HCEC 1CT (cell line): ENCODE measurements at regions not wholly inside any gene's neighbourhood (a gene's known extent, or its start where the extent isn't known, plus 50 kb on each side); places are given as distances from the start of the nearest gene placed in this dataset.
A peak's percentile ranks its signal among the peaks of the same experiment; 100 is the strongest.

Experiments used
- DNase-seq: peaks from one replicate; pipeline ENCODE4 v3.0.0-alpha.2; 2017

DNA sequence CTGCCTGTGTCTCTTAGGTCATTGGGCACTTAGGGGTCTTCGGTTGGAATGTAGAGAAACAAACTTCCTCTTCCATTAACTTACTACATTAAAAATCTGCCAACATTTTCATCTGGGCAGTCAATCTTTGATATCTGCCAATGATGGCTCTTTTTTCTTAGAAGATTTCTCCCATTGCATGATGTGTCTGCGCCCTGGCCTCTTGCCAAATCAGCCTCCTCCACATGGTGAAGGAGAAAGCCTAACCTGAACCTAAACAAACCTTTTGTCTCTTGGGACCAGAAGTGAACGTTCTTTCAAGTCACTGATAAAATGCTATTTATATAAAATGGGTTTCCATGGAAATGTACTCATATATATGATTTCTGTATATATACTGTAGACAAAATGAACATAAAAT is 998.9 kb upstream of the GJE1 start:
- no peak for DNase-seq

DNA sequence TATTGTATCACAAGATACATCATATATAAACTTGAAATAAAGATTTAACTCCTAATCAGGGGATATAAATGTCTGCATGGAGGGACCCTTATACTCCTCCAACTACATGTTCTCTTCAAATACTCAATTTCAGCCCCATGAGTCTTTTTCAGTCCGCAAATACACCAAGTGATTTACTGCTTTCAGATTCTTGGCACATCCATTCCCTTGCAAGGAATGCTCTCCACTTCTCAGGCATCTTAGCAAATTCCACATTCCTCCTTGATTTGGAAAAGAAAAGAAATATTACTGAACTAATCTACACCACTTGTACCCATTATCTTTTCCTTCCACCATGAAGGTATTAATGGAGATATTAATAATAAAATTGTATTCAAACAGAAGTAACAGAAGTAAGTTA is 999.4 kb upstream of the GJE1 start:
- DNase-seq: no peak

DNA sequence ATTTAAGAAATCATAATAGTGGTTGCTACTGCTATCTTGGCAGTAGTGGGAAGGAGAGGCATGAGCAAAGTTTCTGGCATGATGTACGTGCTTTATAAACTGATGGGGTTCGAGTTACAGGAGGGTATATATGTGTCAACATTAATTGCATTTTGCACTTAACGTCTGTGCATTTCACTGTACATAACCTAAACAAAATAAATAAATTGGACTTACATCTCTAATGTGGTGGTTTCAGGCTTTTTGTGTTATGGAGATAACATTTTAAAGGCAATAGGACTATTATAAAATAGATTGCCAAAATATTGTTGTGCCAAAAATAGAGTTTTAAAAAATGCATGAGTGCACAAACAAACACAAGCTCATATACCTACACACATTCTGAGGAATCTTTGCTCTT is 1001.1 kb upstream of the GJE1 start:
- DNase-seq: no peak

DNA sequence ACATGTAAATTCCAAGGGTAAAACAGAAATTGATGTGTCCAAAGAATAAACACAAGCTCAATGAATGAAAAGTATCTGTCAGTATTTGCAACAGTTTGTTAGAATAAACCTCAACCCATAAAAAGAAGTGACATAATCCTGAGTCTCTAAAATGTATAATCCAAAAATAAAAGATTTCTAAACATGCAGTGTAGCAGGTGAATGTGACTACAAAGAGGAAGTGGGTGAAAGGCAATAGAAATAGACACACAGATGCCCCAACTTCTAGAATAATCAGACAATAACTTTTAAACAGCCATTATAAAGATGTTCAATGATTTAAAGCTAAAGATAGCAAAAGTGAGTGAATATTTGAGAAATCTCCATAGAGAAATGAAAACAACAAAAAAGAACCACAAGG is 1009.2 kb upstream of the GJE1 start:
- DNase-seq: no peak

DNA sequence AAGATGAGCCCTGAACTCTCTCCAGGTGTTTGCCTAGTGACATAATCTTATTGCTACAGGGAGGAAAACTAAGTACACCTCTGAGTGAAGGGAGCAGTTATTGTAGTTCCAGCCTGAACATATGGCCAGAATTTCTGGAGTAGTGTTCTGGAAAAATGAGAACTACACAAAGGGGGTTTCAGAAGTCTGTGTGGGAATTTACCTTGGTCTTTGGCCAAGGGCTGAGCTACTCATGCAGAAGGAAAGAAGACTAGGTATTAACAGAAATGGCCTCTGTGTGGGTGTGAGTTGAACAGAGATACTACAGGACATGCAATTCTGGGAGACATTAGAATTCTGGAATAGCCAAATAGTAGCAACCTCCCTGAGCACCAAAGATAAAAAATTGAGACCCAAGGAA is 1009.7 kb upstream of the GJE1 start:
- DNase-seq: no peak

DNA sequence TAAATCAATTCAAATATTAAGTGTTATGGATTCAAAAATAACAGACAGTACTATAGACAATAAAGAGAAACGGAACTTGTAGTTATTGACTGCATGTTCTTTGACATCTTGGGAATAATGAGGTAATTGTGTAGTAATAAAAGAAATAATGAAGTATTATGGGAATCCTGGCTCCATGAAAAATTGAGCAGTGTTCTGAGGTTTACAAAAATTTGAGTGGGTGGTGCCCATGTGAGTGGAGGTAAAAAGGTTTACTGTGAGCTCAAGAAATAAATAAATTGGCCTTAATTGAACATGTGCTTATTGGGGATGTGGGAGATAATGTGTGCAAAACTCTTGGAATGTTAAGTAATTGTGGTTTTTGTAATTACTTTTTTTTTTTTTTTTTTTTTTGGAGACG is 1013.7 kb upstream of the GJE1 start:
- DNase-seq: no peak

DNA sequence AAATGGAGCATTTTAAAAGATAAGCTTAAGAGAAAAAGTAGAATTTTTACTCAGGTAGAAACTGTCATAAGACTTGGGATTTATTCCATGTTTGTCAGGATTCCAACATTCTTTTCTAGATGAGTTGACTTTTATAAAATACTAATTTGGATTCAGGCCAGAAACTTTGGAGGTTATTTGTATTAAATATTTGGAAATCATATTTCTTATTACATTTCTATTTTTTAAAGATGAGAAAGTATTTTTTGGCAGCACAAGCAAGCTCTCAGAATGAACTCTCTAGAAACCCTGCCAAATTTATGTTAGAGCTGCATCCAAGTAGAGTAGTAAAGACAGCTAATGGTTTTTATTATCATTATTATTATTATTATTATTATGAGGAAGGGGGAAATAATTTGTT is 1014.9 kb upstream of the GJE1 start:
- DNase-seq: no peak

DNA sequence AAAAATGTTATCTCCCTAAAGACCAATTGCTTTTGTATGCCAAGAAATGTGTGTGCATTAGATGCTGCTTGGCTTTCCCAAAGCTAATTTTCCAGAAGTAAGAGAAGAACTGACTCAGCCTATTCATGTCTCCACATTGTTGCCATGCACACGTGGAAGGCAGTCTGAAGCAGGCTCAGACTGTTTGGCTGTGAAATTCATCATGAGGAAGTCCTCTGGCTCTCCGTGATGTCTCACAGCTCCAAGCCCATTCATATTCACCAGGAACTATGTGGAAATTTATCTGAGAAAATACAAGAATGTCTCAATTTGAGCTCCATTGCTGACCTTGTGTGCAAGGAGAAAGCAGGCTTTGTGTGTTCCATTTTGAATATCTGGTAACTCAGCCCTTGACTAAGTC is 1022.2 kb upstream of the GJE1 start:
- DNase-seq: no peak

DNA sequence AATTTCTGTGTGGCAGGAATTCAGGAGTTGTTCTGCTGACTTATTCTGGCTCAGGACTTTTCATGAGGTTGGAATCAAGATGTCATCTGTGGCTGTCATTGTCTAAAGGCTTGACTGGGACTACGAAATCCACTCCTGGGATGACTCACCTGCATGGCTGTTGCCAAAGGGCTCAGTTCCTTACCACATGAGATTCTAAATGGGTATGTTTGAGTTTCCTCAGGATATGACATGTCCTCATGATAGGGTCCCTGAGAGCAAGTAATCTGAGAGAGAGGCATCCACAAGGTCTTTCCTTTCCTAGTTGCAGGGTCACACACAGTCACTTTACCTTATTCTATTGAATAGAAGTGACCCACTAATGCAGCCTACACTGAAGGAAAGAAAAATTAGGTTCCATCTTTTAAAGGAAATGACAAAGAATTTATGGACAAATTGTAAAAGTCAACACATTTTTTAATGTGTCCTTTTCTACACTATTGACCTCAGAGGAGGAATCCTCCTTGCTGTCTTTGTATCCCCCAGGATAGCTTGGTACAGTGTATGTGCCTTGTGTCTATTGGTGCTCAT is 1025.0 kb upstream of the GJE1 start:
- peak; percentile 53 for DNase-seq

DNA sequence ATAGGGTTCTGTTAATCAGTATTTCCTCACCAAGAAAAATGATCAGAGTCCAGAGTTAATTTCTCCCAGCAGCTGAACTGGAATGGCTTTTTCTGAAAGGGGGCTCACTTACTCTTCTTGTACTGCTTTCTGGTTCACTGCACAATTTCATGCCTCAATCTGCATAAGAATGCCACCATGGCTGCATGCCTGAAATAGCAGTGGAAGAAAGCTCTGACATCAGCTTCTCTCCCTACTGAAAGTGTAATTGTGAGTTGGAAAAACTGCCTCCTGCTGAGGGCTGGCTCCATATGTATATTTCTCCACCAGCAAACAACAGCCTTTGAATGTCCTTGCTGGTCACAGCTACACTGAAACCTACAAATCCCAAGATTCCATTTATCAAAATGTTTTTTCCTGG is 1027.2 kb upstream of the GJE1 start:
- DNase-seq: no peak

DNA sequence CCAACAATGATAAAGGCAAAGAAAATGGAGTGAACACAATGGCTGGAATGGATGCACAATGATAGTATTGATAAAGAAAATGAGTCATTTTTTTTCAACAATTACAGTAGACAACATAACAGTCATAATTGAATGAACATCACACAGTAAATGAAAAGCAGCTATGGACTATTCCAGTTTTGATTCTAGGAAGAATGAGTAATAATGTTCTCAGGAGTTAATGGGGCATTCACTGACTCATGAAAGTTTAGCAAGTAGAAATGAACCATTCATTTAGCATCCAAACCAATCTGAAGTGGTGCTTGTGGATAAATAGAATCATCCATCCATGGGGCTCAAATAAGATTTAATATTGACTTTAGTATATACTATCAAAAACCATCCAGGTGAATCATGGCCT is 1029.5 kb upstream of the GJE1 start:
- peak; percentile 69 for DNase-seq

DNA sequence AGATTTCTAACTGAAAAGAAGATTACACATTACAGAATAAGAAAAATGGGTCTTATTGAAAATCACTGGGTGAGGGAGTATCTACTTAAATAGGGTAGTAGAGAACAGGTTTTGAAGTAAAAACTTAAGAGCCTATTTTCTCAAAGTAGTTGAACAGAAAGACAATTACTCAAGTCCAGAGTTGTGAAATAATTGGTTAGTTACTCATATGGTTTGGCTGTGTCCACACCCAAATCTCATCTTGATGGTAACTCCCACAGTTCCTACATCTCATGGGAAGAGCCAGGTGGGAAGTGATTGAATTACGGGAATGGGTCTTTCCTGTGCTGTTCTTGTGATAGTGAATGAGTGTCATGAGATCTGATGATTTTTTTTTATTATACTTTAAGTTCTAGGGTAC is 1035.3 kb upstream of the GJE1 start:
- peak; percentile 15 for DNase-seq

DNA sequence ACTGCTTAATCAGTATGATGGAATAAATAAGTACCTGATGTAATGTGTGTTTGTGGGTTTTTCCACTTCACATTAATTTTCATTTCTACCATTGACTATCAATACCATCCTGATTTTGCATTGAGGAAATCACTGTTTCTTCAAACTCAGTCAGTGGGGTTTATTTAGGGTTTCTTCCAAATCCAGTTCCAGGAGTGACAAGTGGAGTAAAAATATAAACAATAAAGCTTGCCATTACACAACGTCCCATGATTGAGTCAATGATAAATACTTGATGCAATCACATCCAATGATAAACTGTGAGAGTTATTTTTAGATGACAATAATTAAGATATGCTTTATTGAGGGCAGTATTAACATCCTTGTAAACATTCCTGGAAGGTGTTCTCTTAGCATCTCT is 1037.4 kb upstream of the GJE1 start:
- no peak for DNase-seq

DNA sequence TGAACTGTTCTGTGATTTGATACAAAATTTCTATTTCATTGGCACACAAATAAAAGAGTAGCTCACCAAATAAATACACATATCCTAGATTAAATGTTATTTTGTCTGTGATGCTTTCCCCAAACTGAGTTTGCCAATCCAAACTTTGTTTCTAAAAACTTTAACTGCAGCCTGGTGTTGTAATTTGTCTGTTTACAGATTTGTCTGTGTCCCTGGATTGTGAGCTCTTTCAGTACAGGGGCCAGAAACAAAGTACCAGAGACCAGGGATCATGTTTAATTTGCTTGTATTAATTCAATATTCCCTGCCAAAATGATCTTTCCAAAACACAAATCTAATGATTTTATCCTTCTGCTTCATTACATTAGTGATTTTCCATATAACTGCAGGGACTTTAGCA is 1044.6 kb upstream of the GJE1 start:
- DNase-seq: no peak

DNA sequence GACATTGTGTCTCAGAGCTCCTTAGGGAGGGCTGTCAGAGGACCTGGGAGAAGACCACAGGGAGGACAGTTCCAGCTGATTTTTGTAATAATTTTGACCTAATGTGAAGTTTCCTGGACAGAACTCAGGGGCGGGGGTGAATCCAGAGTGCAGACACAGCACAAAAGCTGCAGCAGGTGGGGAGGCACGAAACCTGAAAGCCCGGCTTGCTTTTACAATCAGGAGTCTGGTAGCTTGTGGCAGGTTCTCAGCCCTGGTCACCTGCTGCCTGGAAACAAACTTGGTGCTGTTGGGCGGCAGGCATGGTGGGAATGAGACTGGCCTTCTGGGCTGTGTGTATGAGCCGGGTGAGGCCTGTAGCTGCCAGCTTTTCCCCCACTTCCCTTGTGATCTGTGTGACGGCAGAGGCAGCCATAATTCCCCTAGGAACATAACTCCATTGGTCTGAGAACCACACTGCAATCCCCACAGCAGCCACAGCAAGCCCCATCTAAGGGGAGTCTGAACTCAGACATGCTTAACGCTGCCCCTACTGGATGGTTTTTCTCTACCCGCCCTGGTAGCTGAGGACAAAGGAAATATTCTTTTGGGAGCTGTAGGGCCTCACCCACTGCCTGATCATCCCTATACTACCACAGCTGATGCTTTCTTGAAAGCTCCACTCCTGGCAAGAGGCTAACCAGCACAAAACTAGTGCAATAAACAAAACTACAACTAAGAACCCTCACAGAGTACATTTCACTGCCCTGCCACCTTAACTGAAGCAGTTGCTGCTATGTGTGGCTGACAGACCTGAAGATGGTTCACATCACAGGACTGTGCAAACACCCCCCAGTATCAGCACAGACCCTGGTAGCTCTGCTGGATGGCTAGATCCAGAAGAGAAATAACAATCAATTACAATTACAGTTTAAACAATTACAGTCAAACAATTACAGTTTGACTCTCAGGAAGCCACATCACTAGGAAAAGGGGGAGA is 1055.1 kb upstream of the GJE1 start:
- peak; percentile 17 for DNase-seq

DNA sequence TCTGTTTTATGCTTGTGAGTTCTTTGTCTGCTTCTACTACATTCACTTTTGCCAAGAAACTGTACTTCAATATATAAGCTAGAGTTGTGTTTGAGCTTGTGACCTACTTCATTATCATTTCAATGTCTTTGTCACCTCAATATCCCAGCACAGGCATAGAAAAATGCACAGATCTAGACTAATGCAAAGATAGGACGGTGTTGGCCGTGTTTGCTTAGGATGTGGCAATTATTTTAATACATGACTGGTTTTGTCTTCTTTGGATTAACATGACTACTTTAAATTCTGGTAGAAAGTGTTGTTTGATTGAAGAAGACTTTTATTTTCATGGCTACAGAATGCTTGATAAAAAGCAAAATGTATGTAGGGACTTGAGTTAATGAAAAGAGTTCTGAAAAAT is 1075.0 kb upstream of the GJE1 start:
- no peak for DNase-seq

DNA sequence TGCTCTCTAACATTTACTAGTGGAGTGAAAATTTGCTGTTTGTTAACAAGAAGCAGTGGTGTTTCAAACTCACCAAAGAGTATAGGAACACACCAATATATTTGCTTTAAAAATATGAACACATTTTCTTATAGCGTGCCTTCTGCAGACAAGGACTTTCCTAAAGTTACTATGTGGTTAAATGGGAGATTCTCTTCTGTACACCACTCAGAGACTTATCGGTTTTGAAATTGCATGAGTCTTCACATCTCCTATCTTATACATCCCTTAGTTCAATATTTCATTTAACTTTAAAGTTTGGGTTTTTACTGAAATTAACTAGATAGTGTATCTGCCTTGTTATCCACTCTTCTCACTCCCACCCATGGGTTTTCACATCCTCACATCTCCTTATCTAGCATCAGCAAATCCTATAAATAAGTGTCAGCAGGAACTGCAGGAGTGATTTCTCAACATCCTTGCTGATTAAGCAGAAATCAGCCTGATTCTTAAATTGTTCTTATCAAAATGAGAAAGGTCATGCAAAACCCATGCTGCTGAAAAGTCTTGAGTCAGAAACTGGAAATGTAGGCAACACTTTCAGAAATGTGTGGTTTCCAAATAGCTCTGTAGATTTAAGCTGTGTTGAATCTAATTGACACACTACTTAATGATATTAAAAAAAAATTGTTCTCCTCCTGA is 1075.6 kb upstream of the GJE1 start:
- no peak for DNase-seq

DNA sequence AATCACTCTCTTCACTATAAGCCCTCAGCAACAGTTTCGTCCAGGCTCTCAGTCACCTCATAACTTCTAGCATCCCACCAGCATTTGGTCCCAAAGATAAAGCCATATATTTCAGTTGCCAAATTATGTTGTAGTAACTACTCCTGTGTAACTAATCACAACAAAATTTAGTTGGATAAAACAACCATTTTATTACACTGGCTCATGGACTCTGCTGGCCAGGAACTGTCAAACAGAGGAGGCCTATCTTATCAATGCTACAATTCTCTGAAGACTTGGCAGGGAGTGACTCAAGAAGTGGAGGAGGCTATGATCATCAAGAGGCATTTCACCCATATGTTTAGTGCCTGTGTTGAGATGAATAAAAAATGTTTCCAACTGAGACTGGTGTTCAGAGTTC is 1082.3 kb upstream of the GJE1 start:
- DNase-seq: no peak

DNA sequence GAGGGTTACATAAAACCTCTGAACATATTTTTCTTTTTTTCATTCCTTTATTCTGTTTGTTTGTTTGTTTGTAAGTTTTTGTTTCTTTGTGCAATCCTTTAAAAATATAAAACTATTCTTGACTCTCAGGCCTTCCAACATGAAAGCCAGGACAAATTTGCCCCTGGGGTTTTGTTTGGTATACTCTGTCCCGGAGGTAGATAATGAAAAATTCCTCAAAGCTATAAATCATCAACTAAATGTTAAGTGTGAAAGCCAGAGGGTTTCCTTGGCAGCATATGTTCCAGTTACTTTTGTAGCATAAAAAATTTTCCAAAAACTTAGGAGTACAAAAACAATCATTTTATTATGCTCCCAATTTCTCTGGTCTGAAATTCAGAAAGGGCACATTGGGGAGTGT is 1084.3 kb upstream of the GJE1 start:
- DNase-seq: no peak

DNA sequence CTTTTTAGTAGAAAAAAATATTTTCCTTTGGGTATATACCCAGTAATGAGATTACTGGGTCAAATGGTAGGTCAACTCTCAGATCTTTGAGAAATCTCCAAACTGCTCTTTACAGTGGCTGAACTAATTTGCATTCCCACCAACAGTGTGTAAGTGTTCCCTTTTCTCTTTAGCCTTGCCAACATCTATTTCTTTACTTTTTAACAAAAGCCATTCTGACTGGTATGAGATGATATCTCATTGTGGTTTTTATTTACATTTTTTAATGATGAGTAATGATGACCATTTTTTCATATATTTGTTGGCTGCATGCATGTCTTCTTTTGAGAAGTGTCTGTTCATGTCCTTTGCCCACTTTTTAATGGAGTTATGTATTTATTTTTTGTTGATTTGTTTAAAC is 1086.2 kb upstream of the GJE1 start:
- DNase-seq: peak; percentile 55

DNA sequence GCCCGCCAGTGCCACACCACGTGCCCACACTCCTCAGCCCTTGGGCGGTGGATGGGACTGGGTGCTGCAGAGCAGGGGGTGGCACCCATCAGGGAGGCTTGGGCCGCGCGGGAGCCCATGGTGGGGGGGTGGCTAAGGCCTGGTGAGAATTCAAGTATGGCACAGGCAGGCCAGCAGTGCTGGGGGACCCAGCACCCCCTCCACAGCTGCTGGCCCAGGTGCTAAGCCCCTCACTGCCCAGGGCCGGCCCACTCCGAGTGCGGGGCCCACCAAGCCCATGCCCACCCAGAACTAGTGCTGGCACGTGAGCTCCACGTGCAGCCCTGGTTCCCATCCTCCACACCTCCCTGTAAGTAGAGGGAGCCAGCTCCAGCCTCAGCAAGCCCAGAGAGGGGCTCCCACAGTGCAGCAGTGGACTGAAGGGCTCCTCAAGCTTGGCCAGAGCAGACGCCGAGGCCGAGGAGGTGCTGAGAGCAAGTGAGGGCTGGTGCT is 1091.1 kb upstream of the GJE1 start:
- no peak for DNase-seq

DNA sequence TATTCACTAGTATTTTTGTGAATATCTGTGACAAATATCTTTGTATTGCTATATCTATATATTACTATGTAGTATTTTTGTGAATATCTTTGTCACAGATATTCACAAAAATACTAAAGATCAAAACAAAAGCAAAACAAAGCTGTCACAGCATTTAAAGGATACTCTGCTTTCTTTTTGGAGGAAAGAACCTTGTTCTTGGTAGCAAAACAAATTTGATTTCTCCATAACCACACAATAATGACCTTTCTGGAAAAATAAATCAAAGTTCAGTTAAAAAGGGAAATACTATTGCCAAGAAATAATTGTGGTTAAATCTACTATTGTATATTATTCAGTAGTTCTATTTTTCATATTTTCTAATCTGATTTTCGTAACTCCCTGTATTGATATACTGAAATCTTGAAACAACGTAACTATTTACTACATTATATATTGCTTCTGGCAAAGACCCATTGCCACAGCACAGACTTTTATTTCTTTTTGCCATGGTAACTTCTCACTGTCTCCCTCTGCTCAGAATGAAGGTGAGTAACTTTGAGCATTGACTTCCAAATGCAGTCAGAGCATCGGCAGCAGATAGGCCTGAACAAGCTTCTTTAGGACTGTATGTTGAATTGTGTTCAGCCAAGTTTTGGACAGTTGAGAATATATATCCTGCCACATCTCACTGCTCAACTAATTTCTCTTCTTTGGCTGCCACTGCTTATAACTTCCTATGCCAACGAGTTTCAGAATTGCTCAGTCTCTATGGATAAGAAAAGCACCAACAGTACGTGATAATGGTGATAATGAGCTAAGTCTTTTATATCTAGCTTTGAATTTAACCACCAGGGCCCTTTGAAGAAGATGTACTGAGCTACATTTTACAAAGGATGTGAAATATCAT is 1097.2 kb upstream of the GJE1 start:
- no peak for DNase-seq

DNA sequence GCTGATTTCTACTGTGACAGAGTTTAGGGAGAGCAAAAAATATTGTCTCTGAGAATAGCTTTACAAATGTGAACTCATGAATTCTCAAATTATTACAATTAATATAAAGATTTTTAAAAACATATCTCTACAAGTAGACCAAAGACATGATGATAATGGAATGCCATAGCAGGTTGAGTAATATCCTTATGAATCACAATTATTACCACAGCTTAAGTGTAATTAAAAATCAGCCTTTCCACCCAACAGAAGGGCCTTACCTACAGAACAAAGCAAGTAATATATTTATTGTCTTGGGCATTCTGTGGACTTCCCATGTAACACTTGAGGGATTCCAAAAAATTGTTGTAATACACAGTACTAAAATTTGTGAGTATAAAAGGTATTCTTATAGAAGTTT is 1099.6 kb upstream of the GJE1 start:
- DNase-seq: peak; percentile 50
